ENCODE measurements at regions not wholly inside any gene's neighbourhood (a gene's known extent, or its start where the extent isn't known, plus 50 kb on each side); places are given as distances from the start of the nearest gene placed in this dataset.

DNA sequence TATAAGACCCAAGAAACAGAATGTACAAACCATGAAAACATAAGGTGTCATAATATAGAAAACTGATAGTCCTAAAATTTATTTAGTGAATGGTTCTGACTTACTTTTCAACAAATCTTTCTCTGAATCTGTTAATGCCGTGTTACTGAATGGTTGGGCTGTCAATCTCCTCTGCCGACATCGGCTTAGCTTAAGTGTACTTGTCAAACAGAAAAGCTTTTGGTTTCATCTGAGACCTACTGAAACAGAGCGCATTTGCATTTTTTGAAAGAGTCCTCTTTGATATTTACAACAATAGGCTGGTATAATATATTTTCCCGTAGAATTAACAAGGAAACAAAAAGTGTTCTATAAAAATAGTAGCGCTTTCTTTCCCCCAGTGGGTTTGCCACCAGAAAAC lies 120.9 kb upstream of the ZNF804B start:
- ATAC-seq = no peak
- H3K27ac Mint-ChIP-seq = no peak overlapping the region
- H3K4me1 Mint-ChIP-seq = no peaks in the 10 kb centered on the region
- no peak overlapping the region for H3K4me3 Mint-ChIP-seq
- no peak for DNase-seq
- no peaks in the 10 kb centered on the region for H3K27me3 Mint-ChIP-seq
- peaks cover 0 to 4% of the 10 kb centered on the region in 2 donors for H3K9me3 Mint-ChIP-seq

DNA sequence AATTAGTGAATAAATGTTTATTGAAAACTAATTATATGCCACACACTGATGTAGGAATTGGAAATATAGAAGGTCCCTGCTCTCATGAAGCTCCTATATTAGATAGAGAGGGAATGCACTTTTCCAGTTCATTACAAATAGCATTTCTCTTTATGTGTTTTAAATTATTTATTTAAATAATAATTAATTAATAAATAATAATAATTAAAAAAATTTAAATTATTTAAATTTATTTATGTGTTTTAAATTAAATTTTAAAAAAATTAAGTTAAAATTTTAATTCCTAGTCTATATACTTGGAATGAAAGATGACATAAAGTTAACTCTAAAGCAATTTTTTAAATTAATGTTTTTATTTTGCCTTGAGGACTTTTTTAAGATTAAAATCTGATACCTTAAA lies 121.7 kb upstream of the ZNF804B start:
- DNase-seq (no peak), ATAC-seq (no peak)
- Mint-ChIP-seq H3K4me1 (no peaks in the 10 kb centered on the region), H3K9me3 (peaks cover 0 to 4% of the 10 kb centered on the region in 2 donors), H3K4me3 (no peak overlapping the region), H3K27ac (no peak overlapping the region), H3K27me3 (no peaks in the 10 kb centered on the region)

DNA sequence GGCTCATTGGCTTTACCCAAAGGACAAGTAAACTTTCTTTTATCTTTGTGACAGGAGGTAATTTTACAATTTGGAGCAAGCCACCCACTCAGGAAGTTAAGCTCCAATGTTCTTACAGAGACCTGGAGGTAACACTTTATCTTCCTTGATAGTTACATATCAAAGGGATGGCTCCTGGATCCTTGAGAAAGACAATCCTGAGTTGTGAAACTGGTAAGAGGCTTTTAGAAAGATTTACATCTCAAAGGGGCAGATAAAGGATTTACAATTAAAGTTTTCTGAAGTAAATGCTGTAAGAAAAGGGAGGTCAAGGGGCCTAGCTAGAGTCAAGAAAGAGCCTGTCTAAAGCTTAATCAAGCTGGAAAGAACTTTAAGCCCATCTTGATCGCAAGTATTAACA lies 124.4 kb upstream of the ZNF804B start:
- Mint-ChIP-seq H3K27me3 (no peaks in the 10 kb centered on the region), H3K9me3 (peaks cover 0 to 9% of the 10 kb centered on the region in 2 donors)
- ATAC-seq = no peak

DNA sequence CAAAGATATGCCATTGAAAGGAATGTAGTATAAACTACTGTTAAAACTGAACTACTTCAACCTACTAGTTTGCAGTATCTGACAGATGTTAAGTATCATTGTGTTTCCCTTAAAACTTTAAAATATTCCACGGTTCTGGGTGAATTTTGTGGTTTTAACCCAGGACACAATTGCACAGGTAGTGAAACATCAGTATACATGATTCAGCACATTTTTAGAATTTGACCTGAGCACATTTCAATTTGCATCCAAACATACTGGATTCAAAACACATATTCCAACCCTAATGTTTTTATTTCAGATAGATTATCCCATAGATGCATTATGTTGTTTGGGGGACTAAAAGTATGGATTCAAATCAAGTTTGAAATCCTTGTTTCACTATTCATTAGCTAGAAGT lies 129.9 kb upstream of the ZNF804B start:
- Mint-ChIP-seq H3K4me3 (no peak overlapping the region), H3K27ac (no peak overlapping the region), H3K4me1 (no peaks in the 10 kb centered on the region), H3K9me3 (peaks cover 0 to 9% of the 10 kb centered on the region in 2 donors), H3K27me3 (no peaks in the 10 kb centered on the region)
- no peak for ATAC-seq
- DNase-seq = no peak

More for the DNA sequence above, 124.4 kb upstream of the ZNF804B start:
- Mint-ChIP-seq H3K4me3 (no peak overlapping the region), H3K4me1 (no peaks in the 10 kb centered on the region), H3K27ac (no peak overlapping the region)
- DNase-seq = no peak

DNA sequence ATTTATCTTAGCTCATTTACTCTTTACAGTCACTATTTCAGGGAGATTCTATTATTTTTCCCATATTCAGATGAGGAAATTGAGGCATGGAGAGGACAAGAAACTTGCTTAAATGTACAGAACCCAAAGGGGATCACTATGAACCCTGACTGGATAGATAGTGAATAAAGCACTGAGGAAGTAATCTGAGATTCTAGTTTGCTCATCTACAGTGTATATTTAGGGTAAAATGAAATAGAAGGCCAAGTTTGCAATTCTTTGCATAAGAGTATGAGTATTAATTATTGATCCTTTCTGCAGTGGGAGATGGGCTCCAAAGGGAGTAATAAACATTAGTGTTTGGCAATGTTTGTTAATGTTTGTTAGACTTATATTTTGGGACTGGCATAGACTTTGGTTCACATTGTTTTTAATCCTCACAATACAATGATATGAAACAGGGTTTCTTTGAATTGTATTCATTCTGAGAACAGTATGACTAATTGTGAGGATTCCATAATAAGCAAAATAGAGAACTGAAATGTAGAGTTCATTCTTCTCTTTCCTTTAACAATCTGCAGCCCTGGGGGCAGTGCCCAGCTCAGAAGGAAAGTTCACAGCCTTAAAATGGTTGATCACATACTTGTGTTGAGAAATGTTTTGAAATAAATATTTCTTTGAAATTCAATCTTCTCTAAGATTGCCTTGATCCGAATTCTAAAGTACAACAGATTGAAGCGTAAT lies 131.0 kb upstream of the ZNF804B start:
- Mint-ChIP-seq H3K27ac (no peak overlapping the region), H3K9me3 (peaks cover 0 to 5% of the 10 kb centered on the region in 2 donors), H3K27me3 (no peaks in the 10 kb centered on the region), H3K4me1 (no peaks in the 10 kb centered on the region), H3K4me3 (no peak overlapping the region)
- DNase-seq (no peak), ATAC-seq (no peak)

DNA sequence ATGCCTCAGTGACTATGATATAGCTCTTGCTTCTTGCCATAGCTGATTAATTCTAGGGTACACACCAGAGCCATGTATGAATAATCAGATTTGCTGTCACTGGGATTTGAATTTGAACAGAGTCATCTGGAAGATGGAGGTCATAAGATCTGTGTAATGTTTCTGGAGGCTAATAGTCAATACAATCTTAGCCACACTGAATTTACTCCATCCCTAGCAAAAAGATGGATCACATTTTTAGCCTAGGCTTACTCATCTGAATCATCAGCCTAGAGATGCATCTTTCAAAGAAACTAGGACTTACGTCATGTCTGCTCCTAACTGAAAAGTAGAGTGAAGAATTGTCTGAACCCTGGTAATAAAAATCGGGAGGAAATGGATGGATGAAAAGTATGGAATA lies 142.3 kb upstream of the ZNF804B start:
- Mint-ChIP-seq H3K4me1 (no peaks in the 10 kb centered on the region), H3K27ac (no peak overlapping the region), H3K9me3 (no peaks in the 10 kb centered on the region), H3K27me3 (no peaks in the 10 kb centered on the region), H3K4me3 (no peak overlapping the region)
- no peak for DNase-seq
- no peak for ATAC-seq

DNA sequence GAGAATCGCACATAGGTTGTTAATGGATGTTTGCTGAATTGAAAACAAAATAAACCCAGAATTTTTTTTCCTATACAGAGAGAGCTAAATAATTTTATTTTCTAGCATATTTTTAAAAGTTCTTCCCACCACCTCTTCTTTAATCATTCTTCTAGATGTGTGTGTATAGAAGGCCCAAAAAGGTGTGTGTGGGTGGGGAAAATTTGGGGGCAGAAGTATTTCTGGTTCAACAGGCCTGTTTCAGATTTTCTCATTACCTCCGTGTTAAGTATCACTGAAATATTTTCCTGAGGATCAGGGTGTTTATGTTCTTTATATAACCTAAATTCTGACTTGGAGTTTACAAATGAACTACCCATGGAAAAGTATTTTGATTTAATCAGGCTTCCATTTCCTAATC lies 144.2 kb upstream of the ZNF804B start:
- Mint-ChIP-seq H3K4me3 (no peak overlapping the region), H3K9me3 (no peaks in the 10 kb centered on the region), H3K27me3 (no peaks in the 10 kb centered on the region), H3K27ac (no peak overlapping the region), H3K4me1 (no peaks in the 10 kb centered on the region)
- ATAC-seq = no peak
- no peak for DNase-seq

DNA sequence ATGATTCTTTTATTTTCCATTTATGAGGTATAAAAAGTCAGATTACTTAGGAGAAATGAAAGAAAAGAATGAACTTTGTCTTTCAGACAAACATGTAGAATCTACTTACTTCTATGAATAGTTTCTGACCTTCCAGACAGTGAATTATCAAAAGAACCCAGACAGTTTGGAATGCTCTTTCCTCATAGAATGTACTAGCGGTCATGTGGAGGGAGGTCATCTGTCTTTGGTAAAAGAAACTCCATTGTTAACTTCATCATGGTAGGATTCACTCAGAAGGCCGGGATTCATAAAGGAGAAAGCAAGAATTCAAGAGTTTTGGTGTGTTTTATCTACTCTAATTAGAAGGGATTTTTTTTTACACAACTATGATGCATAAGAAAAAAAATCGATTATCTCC lies 144.8 kb upstream of the ZNF804B start:
- ATAC-seq = no peak
- Mint-ChIP-seq H3K4me3 (no peak overlapping the region), H3K9me3 (no peaks in the 10 kb centered on the region), H3K4me1 (no peaks in the 10 kb centered on the region), H3K27me3 (no peaks in the 10 kb centered on the region), H3K27ac (no peak overlapping the region)
- DNase-seq = no peak

DNA sequence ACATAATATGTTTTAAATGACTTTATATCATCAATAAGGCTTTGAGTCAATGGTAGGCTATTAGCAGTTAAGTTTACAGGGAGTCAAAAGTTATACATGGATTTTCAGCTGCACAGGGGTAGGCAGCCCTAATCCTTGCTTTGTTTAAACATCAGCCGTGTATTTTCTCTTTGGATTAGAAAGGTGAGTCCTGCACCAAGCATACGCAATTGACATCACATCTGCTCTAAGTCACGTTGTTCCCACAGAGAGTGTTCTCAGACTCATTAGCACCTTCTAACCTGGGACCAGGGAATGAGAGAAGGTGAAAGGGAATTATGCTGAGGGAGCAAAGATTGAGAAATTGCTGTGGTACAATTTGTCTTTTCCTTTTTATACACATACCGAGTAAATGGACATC lies 148.6 kb upstream of the ZNF804B start:
- no peak for DNase-seq
- H3K4me1 Mint-ChIP-seq = no peaks in the 10 kb centered on the region
- H3K27me3 Mint-ChIP-seq = no peaks in the 10 kb centered on the region

DNA sequence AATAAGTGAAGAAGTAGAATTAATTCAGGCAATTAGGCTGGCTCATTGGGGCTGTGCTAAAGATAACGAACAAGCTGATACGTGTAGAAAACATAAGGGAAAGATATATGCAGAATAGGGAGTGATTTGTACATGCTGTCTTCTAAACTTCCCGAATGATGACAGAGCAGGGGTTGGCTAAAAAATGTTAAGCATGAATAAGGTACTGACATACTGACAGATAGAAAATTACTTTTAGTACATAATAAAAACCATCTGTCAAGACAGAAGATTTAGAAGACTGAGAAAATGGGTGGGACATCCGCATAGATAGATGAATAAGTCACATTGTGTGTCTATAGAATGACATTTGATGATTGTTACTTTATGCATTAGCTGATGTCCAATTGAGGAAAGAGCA lies 158.8 kb upstream of the ZNF804B start:
- no peaks in the 10 kb centered on the region for H3K4me1 Mint-ChIP-seq
- ATAC-seq = no peak
- H3K4me3 Mint-ChIP-seq = no peak overlapping the region
- peaks cover 0 to 11% of the 10 kb centered on the region in 2 donors for H3K9me3 Mint-ChIP-seq
- H3K27ac Mint-ChIP-seq = no peak overlapping the region
- no peak for DNase-seq
- no peaks in the 10 kb centered on the region for H3K27me3 Mint-ChIP-seq

More for the DNA sequence above, 148.6 kb upstream of the ZNF804B start:
- ATAC-seq = no peak
- Mint-ChIP-seq H3K4me3 (no peak overlapping the region), H3K9me3 (no peaks in the 10 kb centered on the region), H3K27ac (no peak overlapping the region)

DNA sequence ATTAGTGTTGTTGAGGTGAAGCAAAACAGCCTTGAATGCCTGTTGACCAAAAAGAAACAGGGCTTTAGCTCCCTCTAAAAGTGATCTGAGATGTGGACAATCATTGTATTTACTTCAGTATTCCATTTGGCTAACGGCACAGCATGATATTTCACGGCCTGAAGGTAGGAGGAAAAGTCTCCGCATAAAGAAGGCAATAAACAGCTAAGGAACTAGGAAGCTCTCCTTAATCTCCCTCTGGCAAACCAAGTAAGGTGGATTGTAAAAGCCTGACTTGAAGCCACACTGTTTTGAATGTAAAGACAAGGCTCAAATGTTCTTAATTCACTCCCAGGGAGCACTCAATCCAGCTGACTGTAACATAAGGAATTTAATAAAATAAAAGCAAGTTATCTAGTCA lies 160.0 kb upstream of the ZNF804B start:
- ATAC-seq (no peak), DNase-seq (no peak)
- Mint-ChIP-seq H3K4me1 (no peaks in the 10 kb centered on the region), H3K9me3 (peaks cover 0 to 11% of the 10 kb centered on the region in 2 donors), H3K4me3 (no peak overlapping the region), H3K27me3 (no peaks in the 10 kb centered on the region), H3K27ac (no peak overlapping the region)

DNA sequence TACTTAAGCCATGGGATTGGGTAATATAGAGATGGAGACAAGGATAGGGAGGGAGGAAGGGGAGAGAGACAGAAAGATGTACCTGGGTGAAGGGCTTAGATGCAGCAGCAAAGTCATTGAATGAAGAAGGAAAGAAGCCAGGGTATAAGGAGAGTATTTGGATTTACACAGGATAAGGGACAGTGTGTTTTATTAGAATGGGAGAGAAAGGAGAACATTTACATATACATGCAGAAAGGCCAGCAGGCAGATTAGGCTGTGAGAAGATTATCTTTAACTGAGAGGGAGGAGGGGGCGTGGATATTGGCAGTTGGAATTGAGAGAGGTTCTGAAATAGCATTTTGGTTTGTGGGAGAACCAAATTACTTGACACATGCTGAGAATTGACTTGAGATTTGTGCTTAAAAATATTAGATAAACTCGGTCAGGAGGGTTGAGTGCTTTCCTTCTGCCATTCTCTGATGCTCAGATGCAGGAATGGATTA lies 161.5 kb upstream of the ZNF804B start:
- H3K4me3 Mint-ChIP-seq = no peak overlapping the region
- no peaks in the 10 kb centered on the region for H3K4me1 Mint-ChIP-seq
- H3K27ac Mint-ChIP-seq = no peak overlapping the region
- DNase-seq (no peak), ATAC-seq (no peak)
- no peaks in the 10 kb centered on the region for H3K27me3 Mint-ChIP-seq
- H3K9me3 Mint-ChIP-seq = peaks cover 0 to 12% of the 10 kb centered on the region in 2 donors

DNA sequence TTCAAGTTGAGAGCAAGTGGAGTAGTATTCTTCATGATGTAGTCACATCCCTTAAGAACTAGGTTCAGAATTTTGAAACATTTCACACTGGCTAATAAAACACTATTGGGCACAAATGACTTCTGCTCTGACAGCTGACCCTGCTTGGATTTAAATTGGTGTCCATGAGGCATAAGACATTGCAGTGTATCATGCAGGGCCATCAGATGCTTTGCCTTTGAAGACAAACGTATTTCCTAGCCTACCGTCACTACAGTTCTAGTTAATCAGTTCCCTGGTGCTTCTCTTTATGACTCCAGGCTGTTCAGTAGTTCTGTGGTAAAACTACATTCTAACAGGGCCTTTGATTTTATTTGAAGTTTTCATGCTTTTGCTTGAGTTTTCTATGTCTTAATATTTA lies 168.5 kb upstream of the ZNF804B start:
- Mint-ChIP-seq H3K27ac (no peak overlapping the region), H3K4me1 (no peaks in the 10 kb centered on the region), H3K9me3 (peaks cover 0 to 8% of the 10 kb centered on the region in 2 donors), H3K4me3 (no peak overlapping the region), H3K27me3 (no peaks in the 10 kb centered on the region)
- ATAC-seq (no peak), DNase-seq (no peak)

DNA sequence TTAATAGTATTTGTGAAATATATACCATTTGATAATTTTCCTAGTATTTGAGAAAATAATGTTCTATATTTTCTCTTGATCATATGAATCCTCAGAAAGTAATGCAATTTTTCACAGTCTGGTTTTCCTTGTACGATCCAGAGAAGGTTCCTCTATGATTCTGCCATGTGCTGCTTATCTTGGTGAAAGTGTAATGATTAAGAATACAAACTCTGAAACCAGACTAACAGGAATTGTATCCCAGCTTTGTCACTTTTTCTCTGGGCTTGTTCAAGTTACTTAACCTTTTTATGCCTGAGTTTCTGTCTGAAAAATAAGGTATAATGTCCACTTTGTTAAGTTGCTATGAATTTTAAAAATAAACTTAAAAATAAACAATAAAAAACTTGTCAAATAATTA lies 169.6 kb upstream of the ZNF804B start:
- Mint-ChIP-seq H3K4me1 (no peaks in the 10 kb centered on the region), H3K27me3 (no peaks in the 10 kb centered on the region), H3K4me3 (no peak overlapping the region), H3K9me3 (peaks cover 0 to 8% of the 10 kb centered on the region in 2 donors), H3K27ac (no peak overlapping the region)
- DNase-seq (no peak), ATAC-seq (no peak)

DNA sequence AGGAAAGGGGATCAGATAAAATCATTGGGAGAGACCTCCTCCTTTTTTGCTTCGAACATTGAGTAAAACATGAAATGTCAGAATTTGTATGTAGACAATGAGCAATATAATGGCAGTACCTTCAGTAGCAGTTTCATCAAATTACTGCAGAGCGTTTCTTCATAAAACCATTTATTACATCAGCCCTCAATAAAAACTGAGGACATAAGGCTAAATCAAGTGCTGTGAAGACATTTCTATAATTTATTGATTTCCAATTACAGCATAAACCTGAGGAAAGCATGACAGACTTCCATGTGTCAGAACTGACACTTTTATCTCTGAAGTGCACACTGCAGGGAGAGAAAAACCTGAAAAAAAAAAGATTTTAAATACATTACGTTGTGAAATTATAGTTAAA lies 172.6 kb upstream of the ZNF804B start:
- no peak overlapping the region for H3K27ac Mint-ChIP-seq
- no peaks in the 10 kb centered on the region for H3K27me3 Mint-ChIP-seq
- no peak overlapping the region for H3K4me3 Mint-ChIP-seq
- no peaks in the 10 kb centered on the region for H3K4me1 Mint-ChIP-seq
- ATAC-seq (no peak), DNase-seq (no peak)
- no peaks in the 10 kb centered on the region for H3K9me3 Mint-ChIP-seq

DNA sequence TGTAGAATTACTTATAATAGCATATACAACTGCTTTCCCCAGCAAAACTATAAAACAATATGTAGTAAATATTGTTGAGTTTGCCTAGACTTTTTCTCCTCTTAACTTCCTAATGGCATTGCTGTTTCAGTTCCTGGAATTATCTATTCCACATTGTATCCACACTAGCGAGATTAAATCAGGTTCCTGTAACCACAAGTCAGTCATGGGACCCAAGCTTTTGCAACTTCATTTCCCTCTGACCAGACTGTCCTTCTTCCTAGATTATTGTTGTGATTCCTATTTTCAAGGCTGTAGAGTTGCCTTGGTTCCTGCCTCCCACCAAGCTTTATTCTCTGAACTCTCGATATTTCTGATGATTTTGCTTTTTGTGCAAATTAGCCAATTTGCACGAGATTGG lies 173.3 kb upstream of the ZNF804B start:
- Mint-ChIP-seq H3K4me1 (no peaks in the 10 kb centered on the region), H3K27ac (no peak overlapping the region), H3K4me3 (no peak overlapping the region), H3K27me3 (no peaks in the 10 kb centered on the region), H3K9me3 (no peaks in the 10 kb centered on the region)
- no peak for DNase-seq
- ATAC-seq = no peak

DNA sequence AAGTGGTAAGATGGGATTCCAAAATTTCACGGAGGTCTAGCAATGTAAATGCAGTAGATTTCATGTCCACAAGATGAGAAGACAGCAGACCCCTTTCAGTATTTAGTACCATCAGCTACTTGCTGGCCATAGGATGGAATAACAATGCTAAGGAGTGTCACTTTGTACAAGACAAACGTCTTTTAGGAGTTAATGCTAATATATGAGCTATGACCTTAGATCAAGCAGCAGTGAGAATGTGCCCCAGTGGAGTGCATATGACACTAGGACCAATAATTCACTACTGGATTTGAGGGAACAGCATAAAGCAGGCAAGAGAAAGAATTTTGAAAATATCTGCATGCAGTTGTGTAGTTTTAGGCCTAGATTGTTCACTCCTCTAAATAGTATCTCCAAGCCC lies 182.8 kb upstream of the ZNF804B start:
- Mint-ChIP-seq H3K4me1 (no peaks in the 10 kb centered on the region), H3K4me3 (no peak overlapping the region), H3K27me3 (no peaks in the 10 kb centered on the region), H3K9me3 (no peaks in the 10 kb centered on the region), H3K27ac (no peak overlapping the region)
- ATAC-seq (no peak), DNase-seq (no peak)
